ENCODE measurements at regions not wholly inside any gene's neighbourhood (a gene's known extent, or its start where the extent isn't known, plus 50 kb on each side); places are given as distances from the start of the nearest gene placed in this dataset.
"Not testable (repeated sequence)": the region's sequence is repeated elsewhere in the genome, so short reads cannot be mapped to it uniquely, and the experiment has no call there.

DNA sequence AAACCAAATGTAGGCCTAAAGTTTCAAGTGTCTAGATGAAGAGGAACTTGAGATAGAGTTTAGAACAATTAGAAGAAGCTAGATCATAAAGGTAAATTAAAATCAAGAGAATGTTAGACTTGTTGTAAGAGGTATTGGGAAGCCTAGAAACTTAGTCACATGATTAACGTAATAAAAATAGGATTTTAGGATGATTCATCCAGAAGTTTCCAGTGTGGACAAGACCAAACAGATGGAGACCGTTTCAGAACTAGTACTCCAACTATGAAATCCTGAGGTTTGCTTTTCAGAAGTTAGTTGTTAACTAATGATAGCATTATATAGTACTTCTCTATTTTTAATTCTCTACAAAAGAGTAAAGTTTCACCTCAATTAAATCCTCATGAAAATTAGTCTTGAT, 104.9 kb downstream of the MZT1 start:
- H3K36me3 ChIP-seq = no peaks in the 10 kb centered on the region
- H3K27ac ChIP-seq = no peak overlapping the region
- H3K9me3 ChIP-seq (replicated peaks) = no peaks in the 10 kb centered on the region
- no peak for DNase-seq (ENCODE audit: low read depth in 1 of 2, low spot score in 2 of 2)
- H3K4me3 ChIP-seq = no peak overlapping the region
- no peaks in the 10 kb centered on the region for H3K4me1 ChIP-seq (replicated peaks)
- H3K27me3 ChIP-seq (replicated peaks) = no peaks in the 10 kb centered on the region

DNA sequence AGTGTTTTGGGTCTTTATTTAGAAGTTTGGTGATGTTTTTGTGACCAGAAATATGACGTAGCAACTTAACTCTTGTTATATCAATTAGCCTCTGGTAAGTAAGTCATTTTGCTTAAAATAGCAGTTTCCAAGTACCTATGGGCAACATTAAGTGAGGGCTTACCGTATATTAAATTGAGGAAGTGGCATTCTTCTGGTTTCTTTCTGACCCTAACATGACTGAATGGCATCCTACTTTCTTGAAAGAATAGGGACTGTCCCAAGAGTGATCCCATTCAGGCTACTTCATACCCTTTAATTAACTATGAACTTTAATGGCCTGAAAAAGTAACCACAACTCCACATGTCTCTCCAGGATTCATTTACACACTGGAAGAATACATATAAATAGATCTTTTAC, 106.6 kb downstream of the MZT1 start:
- no peaks in the 10 kb centered on the region for H3K36me3 ChIP-seq
- no peak for DNase-seq (ENCODE audit: low read depth in 1 of 2, low spot score in 2 of 2)
- no peaks in the 10 kb centered on the region for H3K4me1 ChIP-seq (replicated peaks)
- no peaks in the 10 kb centered on the region for H3K27me3 ChIP-seq (replicated peaks)
- H3K9me3 ChIP-seq (replicated peaks) = no peaks in the 10 kb centered on the region
- no peak overlapping the region for H3K4me3 ChIP-seq
- no peak overlapping the region for H3K27ac ChIP-seq

DNA sequence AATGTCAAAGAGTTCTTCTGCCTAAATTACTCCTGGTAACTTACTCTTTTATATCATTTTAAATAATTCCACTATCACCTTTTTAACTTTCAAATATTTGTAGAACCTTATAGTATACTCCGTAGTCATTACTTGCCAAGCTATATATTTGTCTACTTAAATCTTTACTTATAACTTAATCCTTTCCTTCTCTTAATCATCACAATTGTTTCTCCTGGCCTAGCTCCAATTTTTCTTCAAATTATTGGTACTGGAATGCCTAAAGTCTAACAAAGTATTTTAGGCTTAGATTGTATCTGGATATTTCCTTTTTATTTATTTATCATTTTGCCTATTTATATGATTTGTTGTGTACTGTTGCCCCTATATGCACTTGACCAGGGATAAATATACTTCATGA, 109.5 kb downstream of the MZT1 start:
- no peaks in the 10 kb centered on the region for H3K27me3 ChIP-seq (replicated peaks)
- H3K4me1 ChIP-seq (replicated peaks) = no peaks in the 10 kb centered on the region
- H3K27ac ChIP-seq = no peak overlapping the region
- no peaks in the 10 kb centered on the region for H3K36me3 ChIP-seq
- no peak for DNase-seq (ENCODE audit: low read depth in 1 of 2, low spot score in 2 of 2)
- no peaks in the 10 kb centered on the region for H3K9me3 ChIP-seq (replicated peaks)
- H3K4me3 ChIP-seq = no peak overlapping the region

DNA sequence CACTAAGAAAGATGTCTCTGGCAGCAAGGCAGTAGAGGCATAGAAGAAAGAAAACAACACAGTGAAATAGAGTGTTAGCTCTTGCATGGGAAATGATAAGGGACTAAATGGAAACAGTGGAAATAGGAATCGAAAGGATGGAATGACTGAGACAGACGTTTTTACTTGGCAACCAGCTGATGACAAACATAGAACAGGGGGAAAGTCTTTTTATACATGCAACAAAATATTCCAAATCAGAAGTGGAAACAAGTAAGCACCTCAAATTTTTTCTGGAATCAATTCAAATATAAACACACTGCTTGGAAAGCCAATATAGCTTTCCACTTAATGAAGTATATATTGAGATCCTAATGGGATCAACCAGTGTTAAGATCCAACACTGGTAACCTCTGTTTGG, 110.2 kb downstream of the MZT1 start:
- no peaks in the 10 kb centered on the region for H3K9me3 ChIP-seq (replicated peaks)
- no peaks in the 10 kb centered on the region for H3K27me3 ChIP-seq (replicated peaks)
- no peak overlapping the region for H3K4me3 ChIP-seq
- no peaks in the 10 kb centered on the region for H3K4me1 ChIP-seq (replicated peaks)
- H3K36me3 ChIP-seq = no peaks in the 10 kb centered on the region
- DNase-seq (ENCODE audit: low read depth in 1 of 2, low spot score in 2 of 2) = no peak
- no peak overlapping the region for H3K27ac ChIP-seq

DNA sequence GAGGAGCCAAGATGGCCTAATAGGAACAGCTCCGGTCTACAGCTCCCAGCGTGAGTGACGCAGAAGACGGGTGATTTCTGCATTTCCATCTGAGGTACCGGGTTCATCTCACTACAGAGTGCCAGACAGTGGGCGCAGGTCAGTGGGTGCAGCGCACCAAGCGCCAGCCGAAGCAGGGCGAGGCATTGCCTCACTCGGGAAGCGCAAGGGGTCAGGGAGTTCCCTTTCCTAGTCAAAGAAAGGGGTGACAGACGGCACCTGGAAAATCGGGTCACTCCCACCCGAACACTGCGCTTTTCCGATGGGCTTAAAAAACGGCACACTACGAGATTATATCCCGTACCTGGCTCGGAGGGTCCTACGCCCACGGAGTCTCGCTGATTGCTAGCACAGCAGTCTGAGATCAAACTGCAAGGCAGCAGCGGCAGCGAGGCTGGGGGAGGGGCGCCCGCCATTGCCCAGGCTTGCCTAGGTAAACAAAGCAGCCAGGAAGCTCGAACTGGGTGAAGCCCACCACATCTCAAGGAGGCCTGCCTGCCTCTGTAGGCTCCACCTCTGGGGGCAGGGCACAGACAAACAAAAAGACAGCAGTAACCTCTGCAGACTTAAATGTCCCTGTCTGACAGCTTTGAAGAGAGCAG, 117.1 kb downstream of the MZT1 start:
- H3K4me3 ChIP-seq = not testable (repeated sequence)

DNA sequence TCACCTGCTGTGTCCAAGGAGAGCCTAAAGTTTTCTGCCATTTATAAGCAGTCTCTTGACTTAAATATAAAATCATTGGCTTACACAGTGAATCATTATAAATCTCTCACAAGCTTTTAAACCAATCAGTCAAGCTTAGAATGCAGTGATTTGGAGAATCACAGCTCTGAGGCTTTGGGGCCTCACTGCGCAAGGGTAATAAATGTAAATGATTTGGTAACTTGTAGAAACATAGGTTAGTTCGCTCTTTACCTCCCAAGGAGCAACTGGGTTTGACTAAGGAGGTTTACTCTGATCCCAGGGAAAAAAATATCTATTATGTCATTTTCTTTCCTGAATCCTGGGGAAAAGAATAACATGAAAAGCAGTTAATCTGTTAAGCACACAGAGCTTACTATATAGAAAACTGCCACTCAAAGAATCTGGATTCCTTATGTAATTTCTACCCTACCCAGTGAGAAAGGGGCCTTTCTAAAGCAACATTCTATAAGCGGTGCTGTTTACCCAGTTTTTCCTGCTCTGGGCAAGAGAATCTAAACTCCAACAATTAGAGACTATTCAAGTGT, 128.2 kb downstream of the MZT1 start:
- H3K27ac ChIP-seq = no peak overlapping the region
- no peak overlapping the region for H3K4me3 ChIP-seq
- H3K27me3 ChIP-seq (replicated peaks) = no peaks in the 10 kb centered on the region
- DNase-seq (ENCODE audit: low read depth in 1 of 2, low spot score in 2 of 2) = no peak
- H3K4me1 ChIP-seq (replicated peaks) = no peaks in the 10 kb centered on the region
- H3K36me3 ChIP-seq = no peaks in the 10 kb centered on the region
- H3K9me3 ChIP-seq (replicated peaks) = no peaks in the 10 kb centered on the region

More for the DNA sequence above, 117.1 kb downstream of the MZT1 start:
- H3K27ac ChIP-seq; H3K4me1 ChIP-seq (replicated peaks); H3K27me3 ChIP-seq (replicated peaks); H3K36me3 ChIP-seq; DNase-seq (ENCODE audit: low read depth in 1 of 2, low spot score in 2 of 2); H3K9me3 ChIP-seq (replicated peaks): not testable (repeated sequence)

DNA sequence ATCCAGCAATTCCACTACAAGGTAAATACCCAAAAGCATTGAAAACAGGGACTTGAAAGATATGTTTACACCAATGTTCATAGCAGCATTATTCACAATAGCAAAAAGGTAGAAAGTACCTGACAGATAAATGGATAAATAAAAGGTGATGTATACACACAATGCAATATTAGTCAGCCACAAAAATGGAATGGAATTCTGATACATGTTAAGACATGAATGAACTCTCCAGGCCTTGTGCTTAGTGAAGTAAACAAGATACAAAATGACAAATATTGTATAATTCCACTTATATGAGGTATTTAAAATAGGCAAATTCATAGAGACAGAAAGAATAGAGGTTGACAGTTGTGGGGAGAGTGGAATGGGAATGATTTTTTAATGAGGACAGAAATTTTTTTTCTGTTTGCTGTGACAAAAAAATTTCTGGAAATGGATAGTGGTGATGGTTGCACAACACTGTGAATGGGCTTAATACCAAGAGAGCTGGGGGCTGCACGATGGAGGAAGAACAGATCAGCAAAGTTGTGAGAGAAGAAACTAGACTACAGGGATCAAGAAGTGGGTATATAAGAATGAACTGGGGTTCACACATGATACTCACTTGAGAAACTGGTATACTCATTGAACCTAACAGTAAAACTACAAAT, 137.2 kb downstream of the MZT1 start:
- no peaks in the 10 kb centered on the region for H3K27me3 ChIP-seq (replicated peaks)
- no peak overlapping the region for H3K4me3 ChIP-seq
- no peaks in the 10 kb centered on the region for H3K36me3 ChIP-seq
- no peak overlapping the region for H3K27ac ChIP-seq
- H3K4me1 ChIP-seq (replicated peaks) = no peaks in the 10 kb centered on the region
- no peaks in the 10 kb centered on the region for H3K9me3 ChIP-seq (replicated peaks)
- DNase-seq (ENCODE audit: low read depth in 1 of 2, low spot score in 2 of 2) = no peak

DNA sequence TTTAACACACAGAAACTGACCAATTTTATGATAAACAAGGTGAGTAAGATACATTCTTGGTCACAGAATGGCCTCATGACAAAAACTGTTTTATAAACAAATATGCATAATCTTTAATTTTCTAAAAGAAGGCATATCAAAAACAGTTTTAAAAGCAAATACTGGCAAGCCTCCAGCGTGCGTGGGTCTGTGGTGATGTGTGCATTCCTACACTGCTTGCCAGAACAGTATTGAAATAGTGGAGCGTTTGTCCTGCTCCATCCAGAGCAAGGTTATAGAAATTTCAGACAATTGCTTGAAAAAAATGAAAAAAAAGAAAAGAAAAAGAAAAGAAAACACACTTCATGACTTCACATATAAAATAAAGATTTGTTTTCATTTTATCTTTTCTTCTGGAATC, 140.9 kb downstream of the MZT1 start:
- Histone ChIP-seq H3K27me3 (replicated peaks) (no peaks in the 10 kb centered on the region), H3K27ac (no peak overlapping the region), H3K9me3 (replicated peaks) (no peaks in the 10 kb centered on the region), H3K4me3 (no peak overlapping the region), H3K4me1 (replicated peaks) (no peaks in the 10 kb centered on the region), H3K36me3 (no peaks in the 10 kb centered on the region)
- no peak for DNase-seq (ENCODE audit: low read depth in 1 of 2, low spot score in 2 of 2)

DNA sequence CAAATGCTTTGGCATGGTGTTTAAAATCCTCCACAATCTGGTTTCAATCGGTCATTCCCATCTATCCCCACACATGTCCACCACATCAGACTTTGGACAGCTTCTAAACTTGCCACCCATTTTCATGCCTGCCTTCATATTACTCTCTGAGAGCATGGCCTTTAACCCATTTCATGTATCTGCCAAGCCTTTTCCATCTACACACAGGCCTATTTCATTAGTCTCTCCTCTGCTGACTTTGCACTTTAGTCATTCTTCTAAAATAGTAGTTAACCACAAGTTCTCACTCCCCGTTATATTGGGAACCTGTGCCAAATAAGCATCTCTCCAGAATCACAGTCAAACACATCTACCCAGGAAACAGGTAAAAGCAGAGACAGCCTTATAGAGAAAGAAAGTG, 142.2 kb downstream of the MZT1 start:
- no peak overlapping the region for H3K27ac ChIP-seq
- H3K36me3 ChIP-seq = no peaks in the 10 kb centered on the region
- H3K9me3 ChIP-seq (replicated peaks) = no peaks in the 10 kb centered on the region
- DNase-seq (ENCODE audit: low read depth in 1 of 2, low spot score in 2 of 2) = no peak
- no peak overlapping the region for H3K4me3 ChIP-seq
- no peaks in the 10 kb centered on the region for H3K27me3 ChIP-seq (replicated peaks)
- no peaks in the 10 kb centered on the region for H3K4me1 ChIP-seq (replicated peaks)

DNA sequence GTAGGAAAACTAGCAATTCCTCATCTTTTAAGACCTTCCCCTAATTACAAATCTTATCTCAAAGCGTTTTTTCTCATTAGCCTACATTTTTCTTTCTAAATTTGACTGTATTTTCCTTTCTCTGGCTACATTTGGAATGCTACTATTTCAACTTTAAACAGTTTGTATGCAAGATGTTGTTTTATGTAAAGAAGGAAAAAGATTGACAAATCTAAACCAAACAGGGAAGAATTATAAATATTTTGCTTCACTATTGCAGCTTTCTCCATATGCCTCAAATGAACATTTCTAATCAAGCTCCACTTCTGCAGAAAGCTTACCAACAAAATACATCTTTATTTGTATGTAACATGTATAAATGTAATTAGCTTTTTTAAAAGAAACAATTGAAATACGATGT, 156.2 kb downstream of the MZT1 start:
- Histone ChIP-seq H3K4me1 (replicated peaks) (no peaks in the 10 kb centered on the region), H3K36me3 (no peaks in the 10 kb centered on the region), H3K27ac (no peak overlapping the region), H3K27me3 (replicated peaks) (no peaks in the 10 kb centered on the region), H3K4me3 (no peak overlapping the region), H3K9me3 (replicated peaks) (no peaks in the 10 kb centered on the region)
- no peak for DNase-seq (ENCODE audit: low read depth in 1 of 2, low spot score in 2 of 2)

DNA sequence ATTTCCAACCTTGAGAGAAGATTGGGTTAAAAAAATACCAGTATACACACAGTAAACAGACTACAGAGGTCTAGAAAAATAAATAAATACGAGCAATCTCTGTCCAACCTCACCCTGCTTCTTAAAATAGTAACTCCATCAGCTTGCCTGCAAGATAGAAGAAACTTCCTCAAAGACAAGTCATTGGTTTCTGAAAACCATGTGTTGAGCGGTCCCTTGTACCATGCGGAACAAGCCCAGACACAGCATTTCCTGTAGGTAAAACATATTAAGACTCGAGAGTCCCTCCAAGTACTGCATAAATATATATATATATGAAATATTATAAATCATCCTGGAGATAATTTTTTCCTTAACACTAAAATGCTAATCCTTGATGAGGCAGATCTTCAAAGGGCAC, 157.4 kb downstream of the MZT1 start:
- H3K4me3 ChIP-seq = no peak overlapping the region
- H3K36me3 ChIP-seq = no peaks in the 10 kb centered on the region
- no peaks in the 10 kb centered on the region for H3K9me3 ChIP-seq (replicated peaks)
- H3K27me3 ChIP-seq (replicated peaks) = no peaks in the 10 kb centered on the region
- H3K4me1 ChIP-seq (replicated peaks) = no peaks in the 10 kb centered on the region
- no peak for DNase-seq (ENCODE audit: low read depth in 1 of 2, low spot score in 2 of 2)
- H3K27ac ChIP-seq = no peak overlapping the region

DNA sequence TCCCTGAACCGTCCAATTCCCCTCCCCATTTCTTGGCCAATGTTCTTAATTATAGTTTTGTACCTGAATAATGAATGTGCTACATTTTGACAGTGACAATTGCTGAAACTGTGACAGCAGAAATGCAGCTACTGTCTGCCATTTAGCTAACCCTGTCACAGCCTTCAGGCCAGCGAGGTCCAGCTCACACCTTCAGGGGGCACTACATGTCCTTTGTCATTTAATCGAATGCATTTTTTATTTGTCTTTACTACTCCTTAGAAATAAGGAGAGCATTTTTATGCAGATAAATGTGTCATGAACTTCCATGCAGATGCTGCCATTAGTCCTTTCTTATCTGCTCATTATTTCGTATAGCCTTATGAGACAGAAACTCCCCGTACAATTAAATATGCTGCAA, 159.9 kb downstream of the MZT1 start:
- Histone ChIP-seq H3K36me3 (no peaks in the 10 kb centered on the region), H3K4me1 (replicated peaks) (no peaks in the 10 kb centered on the region), H3K4me3 (no peak overlapping the region), H3K27ac (no peak overlapping the region), H3K9me3 (replicated peaks) (no peaks in the 10 kb centered on the region), H3K27me3 (replicated peaks) (no peaks in the 10 kb centered on the region)
- DNase-seq (ENCODE audit: low read depth in 1 of 2, low spot score in 2 of 2) = no peak

DNA sequence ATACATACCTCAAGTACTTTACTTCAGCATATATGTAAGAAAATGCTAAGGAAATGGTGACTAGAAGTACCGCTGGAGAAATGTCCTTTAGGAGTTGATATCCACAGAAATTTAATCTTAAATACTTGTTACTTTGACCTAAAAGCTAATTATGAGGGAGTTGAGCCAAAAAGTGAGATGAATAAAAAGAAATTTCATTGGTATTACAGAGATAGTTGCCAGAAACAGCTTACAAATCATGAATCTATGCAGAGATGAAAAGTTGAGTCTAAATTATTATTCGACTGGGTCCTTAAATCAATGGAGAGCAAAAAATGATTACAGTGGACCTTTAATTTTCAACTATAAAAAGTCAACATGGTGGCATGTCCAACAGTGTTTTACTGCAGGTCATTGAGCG, 160.9 kb downstream of the MZT1 start:
- DNase-seq (ENCODE audit: low read depth in 1 of 2, low spot score in 2 of 2) = no peak
- Histone ChIP-seq H3K4me3 (no peak overlapping the region), H3K36me3 (no peaks in the 10 kb centered on the region), H3K9me3 (replicated peaks) (no peaks in the 10 kb centered on the region), H3K27me3 (replicated peaks) (no peaks in the 10 kb centered on the region), H3K4me1 (replicated peaks) (no peaks in the 10 kb centered on the region), H3K27ac (no peak overlapping the region)

DNA sequence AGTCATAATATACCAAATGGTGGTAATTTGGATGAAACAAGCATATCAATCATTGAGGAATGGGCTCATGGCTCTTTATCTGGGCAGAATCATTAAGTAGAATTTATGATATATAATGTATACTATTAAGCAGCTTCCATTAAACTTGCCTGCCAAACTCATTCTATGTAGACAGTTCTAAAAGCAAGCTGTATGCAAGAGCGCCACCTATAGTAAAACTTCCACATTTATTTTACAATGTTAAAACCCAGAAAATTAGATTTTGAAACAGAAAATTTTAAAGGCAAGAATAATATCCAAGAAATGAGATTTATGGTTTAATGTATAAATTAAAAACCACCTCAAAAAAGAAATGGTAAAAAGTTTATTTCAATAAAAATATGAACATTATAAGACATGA, 161.5 kb downstream of the MZT1 start:
- Histone ChIP-seq H3K4me3 (no peak overlapping the region), H3K36me3 (no peaks in the 10 kb centered on the region), H3K27ac (no peak overlapping the region), H3K4me1 (replicated peaks) (no peaks in the 10 kb centered on the region), H3K9me3 (replicated peaks) (no peaks in the 10 kb centered on the region), H3K27me3 (replicated peaks) (no peaks in the 10 kb centered on the region)
- no peak for DNase-seq (ENCODE audit: low read depth in 1 of 2, low spot score in 2 of 2)

DNA sequence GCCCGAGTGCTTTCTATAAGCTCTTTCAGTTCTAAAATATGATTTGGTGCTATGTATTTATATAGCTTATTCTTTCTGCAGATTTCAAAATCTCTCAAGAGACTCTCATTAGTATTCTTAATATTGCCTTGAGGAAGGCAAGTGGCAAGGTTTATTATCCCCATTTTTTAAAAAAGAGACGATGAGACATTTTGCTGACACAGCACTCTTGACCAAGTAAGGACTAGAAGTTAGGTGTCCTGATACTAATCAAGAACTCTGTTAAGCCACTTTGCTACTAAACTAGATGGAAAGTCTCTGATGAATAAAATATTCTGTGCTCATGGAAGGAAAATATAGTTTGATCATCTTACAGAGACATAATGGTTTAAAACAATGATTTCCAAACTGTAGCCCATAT, 164.7 kb downstream of the MZT1 start:
- Histone ChIP-seq H3K36me3 (no peaks in the 10 kb centered on the region), H3K27ac (no peak overlapping the region), H3K27me3 (replicated peaks) (no peaks in the 10 kb centered on the region), H3K4me3 (no peak overlapping the region), H3K9me3 (replicated peaks) (no peaks in the 10 kb centered on the region), H3K4me1 (replicated peaks) (no peaks in the 10 kb centered on the region)
- DNase-seq (ENCODE audit: low read depth in 1 of 2, low spot score in 2 of 2) = no peak

Data from SJSA1 (cell line).